Activated CD4-positive, CD25-positive, alpha-beta regulatory T cell treated with anti-CD3 and anti-CD28 coated beads, Interleukin-2, amount 50 U/mL, for 72 hours (primary cell): ENCODE measurements at regions not wholly inside any gene's neighbourhood (a gene's known extent, or its start where the extent isn't known, plus 50 kb on each side); places are given as distances from the start of the nearest gene placed in this dataset.

Source experiments
- DNase-seq: peaks from one replicate; pipeline ENCODE4 v3.0.0; 2021

DNA sequence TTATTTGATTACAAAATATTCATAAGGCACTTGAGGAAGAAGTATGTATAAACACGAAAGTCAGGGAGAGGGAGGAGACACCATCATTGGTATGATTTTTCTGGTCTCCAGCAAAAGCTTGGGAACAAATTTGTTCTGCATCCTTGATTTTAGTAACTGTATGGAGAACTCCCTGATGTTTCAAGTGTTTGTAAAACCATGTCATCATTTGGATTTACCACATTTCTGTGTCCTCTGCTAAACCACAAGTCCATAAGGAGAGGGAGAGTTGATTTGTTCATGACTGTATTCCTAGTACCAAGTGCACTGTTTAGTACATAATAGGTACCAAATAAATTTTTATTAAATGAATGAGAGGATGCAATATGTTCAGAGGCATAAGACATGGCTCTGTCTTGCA is 181.1 kb downstream of the BTG1 start:
- no peak for DNase-seq

GRCh38 chr12:91959220-91959619 is 186.4 kb downstream of the BTG1 start:
- DNase-seq = no peak

- no peak for DNase-seq
Measured at GRCh38 chr12:91958816-91959215, 186.8 kb downstream of the BTG1 start.

GRCh38 chr12:91954747-91955146 is 190.9 kb downstream of the BTG1 start:
- DNase-seq = no peak

DNA sequence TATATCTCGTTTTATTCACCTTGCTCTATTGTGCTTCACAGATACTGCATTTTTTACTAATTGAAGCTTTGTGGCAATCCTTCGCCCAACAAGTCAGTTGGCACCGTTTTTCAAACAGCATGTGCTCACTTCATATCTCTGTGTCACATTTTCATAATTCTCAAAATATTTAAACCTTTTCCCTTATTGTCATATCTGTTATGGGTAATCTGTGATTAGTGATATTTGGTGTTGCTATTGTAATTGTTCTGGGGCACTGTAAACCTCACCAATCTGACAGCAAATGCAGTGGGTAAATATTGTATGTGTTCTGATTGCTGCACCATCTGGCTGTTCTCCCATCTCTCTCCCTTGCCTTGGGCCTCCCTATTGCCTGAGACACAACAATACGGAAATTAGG is 191.3 kb downstream of the BTG1 start:
- DNase-seq = no peak

DNA sequence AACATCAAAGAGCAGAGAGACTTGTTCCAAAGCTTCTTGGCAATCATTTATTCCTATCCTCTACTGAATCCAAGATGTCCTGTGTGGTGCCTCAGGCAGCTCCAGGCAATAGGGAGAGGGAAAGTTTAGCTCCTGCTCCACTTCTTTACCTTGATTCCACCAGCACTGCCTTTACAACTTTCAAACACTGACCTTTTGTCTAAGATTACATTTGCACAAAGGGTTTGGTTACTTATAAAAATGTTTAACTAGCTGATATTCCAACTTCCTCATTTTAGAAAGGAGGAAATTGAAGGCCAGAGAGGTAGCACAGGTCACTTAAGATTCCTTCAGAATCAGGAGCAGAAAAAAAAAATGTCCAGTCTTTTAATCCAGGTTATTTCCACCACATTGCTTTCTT is 192.7 kb downstream of the BTG1 start:
- DNase-seq = no peak

- DNase-seq = no peak
Measured at GRCh38 chr12:91951571-91951970, 194.1 kb downstream of the BTG1 start.

DNA sequence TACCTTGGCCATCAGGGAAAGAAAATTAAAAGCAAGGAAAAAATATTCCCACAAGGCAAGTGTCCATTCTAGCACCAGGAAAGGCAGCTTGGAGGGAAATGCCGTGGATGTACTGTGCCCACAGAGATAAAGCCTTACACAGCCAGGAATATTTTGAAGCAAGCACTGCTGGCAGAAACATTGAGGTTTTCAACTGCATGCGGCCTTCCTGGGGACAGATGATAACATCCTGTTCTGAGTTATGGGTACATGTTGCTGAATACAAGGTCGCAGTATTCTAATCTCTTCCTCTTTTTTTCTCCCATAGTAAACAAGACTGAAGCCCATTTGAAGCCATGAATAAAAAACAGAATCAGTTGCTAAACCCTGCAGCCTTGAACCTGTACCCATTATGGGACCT is 197.1 kb downstream of the BTG1 start:
- no peak for DNase-seq

GRCh38 chr12:91947459-91947858 is 198.2 kb downstream of the BTG1 start:
- DNase-seq = no peak

- no peak for DNase-seq
Measured at GRCh38 chr12:91944637-91945036, 201.0 kb downstream of the BTG1 start.

DNA sequence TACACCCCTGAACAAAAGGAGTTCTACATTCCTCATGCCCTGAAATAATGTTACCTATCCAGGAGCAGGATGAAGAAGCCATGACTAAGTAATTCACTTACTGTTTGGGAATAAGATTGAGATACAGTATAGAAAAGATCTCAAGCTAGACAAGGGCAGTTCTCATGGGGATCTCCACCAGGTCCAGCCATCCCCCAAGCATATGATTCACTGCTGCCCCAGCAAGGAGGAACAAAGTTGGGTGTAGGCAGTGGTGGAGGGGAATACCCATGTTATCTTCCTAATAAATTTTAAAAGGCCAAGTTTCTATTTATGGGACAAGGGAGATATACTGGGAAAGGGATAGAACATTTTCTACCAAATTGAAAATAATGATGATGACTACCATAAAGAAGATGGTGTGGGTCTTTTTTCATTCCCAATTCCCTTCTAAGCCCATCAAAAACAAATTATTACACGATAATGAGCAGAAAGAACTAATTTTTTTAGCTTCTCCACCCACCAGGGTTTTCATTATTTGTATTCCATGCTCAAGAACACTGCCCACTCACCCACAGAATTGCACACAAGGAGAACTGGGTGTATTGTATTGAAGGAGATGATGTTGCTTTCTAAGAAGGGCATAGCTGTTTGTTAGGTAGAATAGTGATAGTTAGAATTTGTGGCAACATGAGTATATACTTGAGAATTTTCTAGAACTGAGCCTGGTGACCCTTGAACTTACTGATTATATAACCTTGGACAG is 204.6 kb downstream of the BTG1 start:
- no peak for DNase-seq

- no peak for DNase-seq
Measured at GRCh38 chr12:91940322-91940721, 205.3 kb downstream of the BTG1 start.

DNA sequence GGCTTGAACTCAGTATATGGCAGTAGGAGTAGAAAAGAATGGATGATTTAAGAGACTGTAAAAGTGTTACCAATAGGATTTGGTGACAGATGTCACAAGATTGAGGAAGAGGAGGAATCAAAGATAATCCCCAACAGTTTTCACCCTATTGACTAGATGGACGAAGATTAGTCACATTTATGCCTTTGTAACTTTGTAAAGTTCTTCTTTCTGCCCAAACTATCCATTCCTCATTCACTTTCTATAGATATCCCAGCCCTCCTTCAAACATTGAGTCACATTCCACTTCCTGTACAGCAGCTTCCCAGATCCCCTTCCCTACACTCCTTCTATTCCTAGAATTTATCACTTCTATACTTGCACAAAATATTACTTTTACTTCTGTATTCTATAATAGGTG is 207.9 kb downstream of the BTG1 start:
- DNase-seq = no peak

GRCh38 chr12:91937009-91937408 is 208.6 kb downstream of the BTG1 start:
- DNase-seq = no peak

GRCh38 chr12:91935296-91935695 is 210.3 kb downstream of the BTG1 start:
- no peak for DNase-seq

- DNase-seq = no peak
Measured at GRCh38 chr12:91931111-91931510, 214.5 kb downstream of the BTG1 start.

DNA sequence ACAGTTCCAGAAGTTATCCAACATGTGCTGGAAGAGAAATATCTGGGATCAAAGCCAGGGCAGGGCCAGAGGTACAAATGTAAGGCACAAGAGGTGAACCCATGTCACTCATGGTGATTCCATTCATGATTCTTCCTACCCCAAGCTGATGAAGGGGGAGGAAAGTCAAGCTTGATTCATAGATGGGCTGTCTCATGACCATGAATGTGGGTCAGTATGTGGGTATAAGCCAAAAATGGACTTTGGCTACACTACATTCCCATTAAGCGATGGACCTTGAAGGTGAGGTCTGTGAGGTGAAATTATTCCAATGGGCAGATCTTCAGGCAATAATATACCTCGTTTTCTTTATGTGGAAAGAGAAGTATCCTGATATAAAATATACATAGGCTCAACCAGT is 217.1 kb downstream of the BTG1 start:
- DNase-seq = no peak

DNA sequence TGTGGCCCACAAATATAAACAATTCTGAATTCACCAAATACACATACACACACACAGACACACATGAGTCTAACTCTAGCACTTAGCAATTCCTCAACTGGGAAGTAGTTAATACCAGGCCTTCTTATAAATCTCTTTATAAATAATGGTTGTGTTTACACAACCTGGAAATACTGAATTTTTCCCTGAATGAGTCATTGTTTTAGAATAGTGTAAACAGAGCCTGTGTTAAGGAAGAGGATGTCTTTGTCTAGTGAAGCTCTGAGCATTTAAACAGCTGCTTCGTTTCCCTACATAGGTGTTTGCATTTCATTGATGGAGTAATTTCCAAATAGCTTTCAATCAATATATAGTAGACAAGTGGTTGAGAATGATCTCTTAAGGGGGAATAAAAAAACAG is 218.8 kb downstream of the BTG1 start:
- no peak for DNase-seq

GRCh38 chr12:91924827-91925226 is 220.8 kb downstream of the BTG1 start:
- no peak for DNase-seq

- DNase-seq = no peak
Measured at GRCh38 chr12:91923864-91924263, 221.8 kb downstream of the BTG1 start.

- DNase-seq = no peak
Measured at GRCh38 chr12:91922674-91923073, 223.0 kb downstream of the BTG1 start.

GRCh38 chr12:91922139-91922538 is 223.5 kb downstream of the BTG1 start:
- DNase-seq = no peak

DNA sequence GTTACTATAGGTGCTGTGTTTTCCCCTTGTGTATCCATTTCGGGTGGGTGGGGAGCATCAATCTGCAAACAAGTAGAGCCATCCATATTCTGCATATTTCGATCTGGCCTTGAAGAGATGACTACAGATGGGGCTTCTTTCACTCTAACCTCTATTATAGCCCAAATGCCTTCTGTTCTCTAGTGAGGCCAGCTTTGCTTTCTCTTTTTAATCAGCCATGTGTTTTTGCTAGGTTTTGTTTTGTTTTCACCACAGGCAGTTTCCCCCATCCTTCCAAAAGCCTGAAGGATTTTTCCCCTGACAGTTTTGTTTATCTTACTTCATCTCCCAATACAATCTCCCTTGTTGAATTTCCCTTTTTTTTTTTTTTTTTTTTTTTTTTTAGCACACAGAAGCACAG is 224.1 kb downstream of the BTG1 start:
- no peak for DNase-seq

DNA sequence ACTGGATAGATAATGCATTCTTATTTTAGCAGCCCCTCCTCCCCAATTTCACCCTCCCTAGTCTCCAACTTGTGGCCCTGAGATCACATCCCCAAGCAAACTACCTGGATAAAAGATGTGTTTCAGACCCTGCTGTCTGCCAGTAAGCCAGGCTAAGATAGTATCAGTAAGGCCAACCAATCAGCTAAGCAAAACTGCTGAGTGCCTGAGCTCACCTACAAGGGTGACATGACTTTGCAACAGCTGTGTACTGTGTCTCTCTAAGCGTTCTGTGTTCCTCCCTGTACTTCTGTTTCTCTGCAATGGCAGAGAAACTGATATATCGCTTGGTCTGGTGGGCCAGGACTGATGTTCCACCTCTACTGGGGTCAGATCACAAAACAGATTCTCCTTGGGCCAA is 224.9 kb downstream of the BTG1 start:
- no peak for DNase-seq

DNA sequence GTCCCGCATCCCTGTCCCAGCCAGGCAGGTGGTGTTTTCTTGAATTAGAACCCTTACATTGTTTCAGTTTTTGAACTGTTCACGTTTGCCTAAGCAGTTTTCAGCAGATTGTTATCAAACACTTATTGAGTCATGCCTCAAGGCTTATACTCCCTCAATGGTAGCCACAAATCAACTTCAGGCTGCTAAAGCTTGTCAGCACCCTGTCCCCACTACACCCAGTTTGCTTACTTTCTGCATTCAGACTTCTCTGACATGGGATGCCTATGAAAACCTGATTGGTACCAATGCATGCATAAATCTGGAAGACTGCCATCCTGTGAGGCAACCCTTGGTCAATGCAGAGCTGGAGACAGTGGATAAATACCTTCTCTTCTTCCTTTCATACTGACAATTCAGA is 225.4 kb downstream of the BTG1 start:
- DNase-seq = no peak

- DNase-seq = no peak
Measured at GRCh38 chr12:91918431-91918830, 227.2 kb downstream of the BTG1 start.
